Effector memory CD8-positive, alpha-beta T cell (primary cell): ENCODE measurements at regions not wholly inside any gene's neighbourhood (a gene's known extent, or its start where the extent isn't known, plus 50 kb on each side); places are given as distances from the start of the nearest gene placed in this dataset.
"Not testable (repeated sequence)": the region's sequence is repeated elsewhere in the genome, so short reads cannot be mapped to it uniquely, and the experiment has no call there.

ENCODE experiments used
- ATAC-seq: fragments of 150-1000 bp; cut with Tn5 transposase; replicated peaks from 2 replicates; pipeline ENCODE4 v1.10.0; 2021; ENCODE audit warnings: mild to moderate bottlenecking, moderate library complexity
- DNase-seq, 3 experiments: peaks; one replicate each; pipeline ENCODE4 v3.0.0; 2021
- H3K27ac Mint-ChIP-seq, 2 donors: one replicate each; pipeline ENCODE4 v1.8.0; 2022; ENCODE audit warnings: mild to moderate bottlenecking in 2 of 2, mixed read lengths in 2 of 2, moderate library complexity in 2 of 2
- H3K27me3 Mint-ChIP-seq, 2 donors: one replicate each; pipeline ENCODE4 v1.8.0; 2022; ENCODE audit warnings: mixed read lengths in 2 of 2
- H3K36me3 Mint-ChIP-seq: one replicate; pipeline ENCODE4 v1.8.0; 2022; ENCODE audit warnings: mild to moderate bottlenecking, moderate library complexity, mixed read lengths; ENCODE audit not compliant: insufficient read depth
- H3K4me1 Mint-ChIP-seq, 2 donors: one replicate each; pipeline ENCODE4 v1.8.0; 2022; ENCODE audit warnings: low read depth in 2 of 2, mixed read lengths in 2 of 2
- H3K4me3 Mint-ChIP-seq, 2 donors: one replicate each; pipeline ENCODE4 v1.8.0; 2022; ENCODE audit warnings: mild to moderate bottlenecking in 2 of 2, mixed read lengths in 2 of 2, moderate library complexity in 2 of 2
- H3K9me3 Mint-ChIP-seq, 2 donors: one replicate each; pipeline ENCODE4 v1.8.0; 2022; ENCODE audit warnings: mixed read lengths in 2 of 2

- H3K9me3 Mint-ChIP-seq, H3K4me3 Mint-ChIP-seq, H3K27ac Mint-ChIP-seq, DNase-seq, ATAC-seq, H3K27me3 Mint-ChIP-seq, H3K36me3 Mint-ChIP-seq: not testable (repeated sequence)
- peaks cover 21 to 31% of the 10 kb centered on the region in 2 donors for H3K4me1 Mint-ChIP-seq
Measured at GRCh38 chr6:37562926-37563288, 63.2 kb upstream of the CCDC167 start.

DNA sequence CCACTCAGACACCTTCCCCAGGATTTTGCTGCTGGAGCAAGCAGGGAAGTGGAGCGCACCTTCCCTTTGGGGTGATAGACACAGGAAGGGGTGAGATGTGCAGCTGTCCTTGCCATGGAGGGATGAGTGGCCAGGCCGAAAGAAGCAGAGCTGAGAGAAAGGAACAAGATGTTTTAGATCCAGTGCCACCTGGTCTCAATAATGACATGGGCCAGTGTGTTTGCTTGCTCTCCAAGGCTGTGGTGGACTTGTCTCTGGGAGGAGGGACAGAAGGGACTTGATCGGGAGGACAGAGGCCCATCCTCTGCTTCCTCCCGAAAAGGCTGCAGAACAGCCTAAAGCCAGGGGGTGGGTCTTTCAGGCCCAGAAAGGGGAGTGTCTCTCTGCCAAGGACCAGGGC is 61.7 kb upstream of the CCDC167 start:
- H3K27ac Mint-ChIP-seq = no peak overlapping the region
- H3K4me3 Mint-ChIP-seq = no peak overlapping the region
- H3K36me3 Mint-ChIP-seq = no peaks in the 10 kb centered on the region
- ATAC-seq (no peak), DNase-seq (no peak)
- H3K27me3 Mint-ChIP-seq = peaks cover 0 to 6% of the 10 kb centered on the region in 2 donors
- H3K4me1 Mint-ChIP-seq = peaks cover 18 to 30% of the 10 kb centered on the region in 2 donors
- no peaks in the 10 kb centered on the region for H3K9me3 Mint-ChIP-seq

DNA sequence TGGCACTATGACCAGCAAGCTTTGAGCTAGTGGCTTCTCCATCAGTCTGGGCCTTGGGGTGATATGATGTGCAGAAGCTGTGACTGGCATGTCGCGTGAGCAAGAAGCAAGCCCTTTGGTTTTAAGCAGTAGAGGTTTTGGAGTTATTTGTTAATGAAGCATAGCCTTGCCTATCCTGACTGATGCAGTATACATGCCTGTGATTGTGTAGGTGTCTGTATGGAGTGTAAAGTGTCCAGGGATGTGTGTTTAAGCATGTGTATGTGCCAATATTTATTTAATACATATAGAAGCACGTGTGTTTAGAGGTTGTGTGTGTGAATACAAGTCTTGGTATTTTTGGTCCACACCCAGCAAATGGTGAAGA is 61.0 kb upstream of the CCDC167 start:
- Mint-ChIP-seq H3K4me3 (no peak overlapping the region), H3K4me1 (peaks cover 18 to 30% of the 10 kb centered on the region in 2 donors), H3K9me3 (no peaks in the 10 kb centered on the region), H3K27ac (no peak overlapping the region), H3K36me3 (no peaks in the 10 kb centered on the region), H3K27me3 (peaks cover 0 to 6% of the 10 kb centered on the region in 2 donors)
- no peak for ATAC-seq
- no peak for DNase-seq

DNA sequence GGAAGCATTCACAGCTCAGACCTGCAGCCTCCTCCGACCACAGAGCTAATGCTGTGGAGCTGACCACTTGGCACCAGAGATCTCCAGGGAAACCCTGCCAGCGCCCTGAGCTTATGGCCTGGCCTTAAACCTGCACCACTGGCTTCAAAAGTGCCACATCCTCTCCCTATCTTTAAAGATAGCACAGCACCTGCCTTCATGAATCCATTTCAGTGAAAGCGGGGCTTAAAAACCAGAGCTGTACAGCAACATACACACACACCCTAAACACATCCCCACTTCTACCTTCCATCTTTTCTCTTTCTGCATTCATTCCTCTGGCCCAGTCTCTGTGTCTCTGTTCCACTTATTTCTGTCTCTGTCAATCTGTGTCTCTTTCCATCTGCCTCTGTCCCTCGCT is 59.8 kb upstream of the CCDC167 start:
- H3K27ac Mint-ChIP-seq = peak overlapping the region; percentile 18 to 70
- H3K4me1 Mint-ChIP-seq = peaks cover 18 to 36% of the 10 kb centered on the region in 2 donors
- no peaks in the 10 kb centered on the region for H3K36me3 Mint-ChIP-seq
- H3K9me3 Mint-ChIP-seq = no peaks in the 10 kb centered on the region
- DNase-seq (no peak), ATAC-seq (peak; percentile 10)
- peak overlapping the region in 1 of 2 donors; percentile 13 for H3K4me3 Mint-ChIP-seq
- peaks cover 0 to 3% of the 10 kb centered on the region in 2 donors for H3K27me3 Mint-ChIP-seq

GRCh38 chr6:37559050-37559449 is 59.4 kb upstream of the CCDC167 start:
- H3K27me3 Mint-ChIP-seq = no peaks in the 10 kb centered on the region
- no peaks in the 10 kb centered on the region for H3K9me3 Mint-ChIP-seq
- peaks cover 20 to 37% of the 10 kb centered on the region in 2 donors for H3K4me1 Mint-ChIP-seq
- peak overlapping the region in 1 of 2 donors; percentile 13 for H3K4me3 Mint-ChIP-seq
- no peaks in the 10 kb centered on the region for H3K36me3 Mint-ChIP-seq
- ATAC-seq (peak; percentile 61), DNase-seq (no peak)
- peak overlapping the region; percentile 18 to 70 for H3K27ac Mint-ChIP-seq

- no peaks in the 10 kb centered on the region for H3K36me3 Mint-ChIP-seq
- ATAC-seq (no peak), DNase-seq (no peak)
- H3K9me3 Mint-ChIP-seq = no peaks in the 10 kb centered on the region
- peak overlapping the region; percentile 18 to 70 for H3K27ac Mint-ChIP-seq
- H3K4me3 Mint-ChIP-seq = peak overlapping the region in 1 of 2 donors; percentile 13
- H3K4me1 Mint-ChIP-seq = peaks cover 23 to 41% of the 10 kb centered on the region in 2 donors
- no peaks in the 10 kb centered on the region for H3K27me3 Mint-ChIP-seq
Measured at GRCh38 chr6:37558646-37559045, 59.0 kb upstream of the CCDC167 start.

DNA sequence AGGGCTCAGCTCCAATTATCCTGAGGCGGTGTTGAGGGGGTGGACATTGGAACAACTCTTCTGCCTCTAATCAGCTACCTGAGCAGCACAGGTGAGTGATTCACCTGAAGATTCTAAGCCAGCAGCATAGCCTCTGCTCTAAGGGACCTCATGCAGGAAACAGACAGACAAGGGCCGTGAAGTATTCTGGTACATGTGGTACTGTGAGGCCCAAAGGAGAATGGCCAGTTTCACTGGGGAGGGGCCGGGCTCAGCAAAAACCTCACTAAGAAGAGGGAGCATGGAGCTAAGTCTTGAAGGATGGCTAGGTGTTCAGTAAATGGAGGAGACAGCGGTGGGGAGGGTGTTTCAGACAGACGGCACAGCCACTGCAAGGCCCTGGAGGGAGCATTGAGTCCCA is 58.5 kb upstream of the CCDC167 start:
- Mint-ChIP-seq H3K27me3 (no peaks in the 10 kb centered on the region), H3K27ac (peak overlapping the region in 1 of 2 donors; percentile 24), H3K36me3 (no peaks in the 10 kb centered on the region), H3K9me3 (no peaks in the 10 kb centered on the region), H3K4me3 (no peak overlapping the region), H3K4me1 (peaks cover 28 to 46% of the 10 kb centered on the region in 2 donors)
- DNase-seq (no peak), ATAC-seq (no peak)

GRCh38 chr6:37557645-37558114 is 58.0 kb upstream of the CCDC167 start:
- no peak for DNase-seq
- H3K27me3 Mint-ChIP-seq = no peaks in the 10 kb centered on the region
- no peak overlapping the region for H3K4me3 Mint-ChIP-seq
- peaks cover 28 to 47% of the 10 kb centered on the region in 2 donors for H3K4me1 Mint-ChIP-seq
- no peaks in the 10 kb centered on the region for H3K9me3 Mint-ChIP-seq
- no peaks in the 10 kb centered on the region for H3K36me3 Mint-ChIP-seq
- H3K27ac Mint-ChIP-seq = peak overlapping the region in 1 of 2 donors; percentile 24
- no peak for ATAC-seq

DNA sequence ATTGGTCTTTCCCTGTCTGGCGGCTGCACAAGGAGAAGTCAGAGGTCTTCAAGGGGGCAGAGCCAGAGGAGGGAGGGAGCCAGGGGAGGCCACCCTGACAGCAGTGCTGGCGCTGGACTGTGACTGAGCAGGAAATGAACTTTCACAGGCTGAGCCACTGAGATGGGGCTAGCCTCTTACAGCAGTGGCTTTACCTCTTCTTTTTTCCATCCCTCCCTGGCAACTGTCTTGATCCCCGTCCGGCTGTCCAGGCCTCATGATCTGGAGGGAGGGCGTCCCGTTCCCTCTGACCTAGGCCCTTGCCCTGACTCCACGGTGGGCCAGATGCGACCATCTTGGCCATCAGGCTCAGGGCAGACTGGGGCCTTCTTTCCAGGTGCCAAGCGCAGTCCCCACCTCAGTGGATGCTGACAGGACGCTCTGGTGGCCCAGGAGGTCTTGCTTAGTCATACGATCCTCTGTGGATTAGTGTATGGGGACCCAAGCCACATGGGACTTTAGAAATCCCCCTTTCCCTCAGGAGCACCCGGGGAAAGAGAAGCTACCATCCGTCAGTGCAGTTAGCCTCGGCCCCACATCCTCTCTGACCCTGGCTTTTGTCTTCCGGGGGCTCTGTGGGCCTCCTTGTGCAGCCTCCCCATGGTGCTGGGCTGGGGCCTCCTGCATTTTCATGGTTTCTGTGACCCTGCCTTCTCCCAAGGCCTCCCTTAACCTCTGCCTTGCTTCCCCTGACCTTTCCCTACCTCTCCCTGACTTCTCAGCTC is 57.4 kb upstream of the CCDC167 start:
- no peak for DNase-seq
- Mint-ChIP-seq H3K27me3 (no peaks in the 10 kb centered on the region), H3K9me3 (no peaks in the 10 kb centered on the region), H3K4me3 (no peak overlapping the region), H3K4me1 (peaks cover 28 to 47% of the 10 kb centered on the region in 2 donors), H3K27ac (no peak overlapping the region), H3K36me3 (peaks cover 2% of the 10 kb centered on the region)
- no peak for ATAC-seq

GRCh38 chr6:37555040-37555781 is 55.5 kb upstream of the CCDC167 start:
- DNase-seq = no peak
- Mint-ChIP-seq H3K27ac (peak overlapping the region in 1 of 2 donors; percentile 7), H3K27me3 (no peaks in the 10 kb centered on the region), H3K36me3 (peaks cover 4% of the 10 kb centered on the region), H3K4me3 (no peak overlapping the region), H3K4me1 (peaks cover 28 to 44% of the 10 kb centered on the region in 2 donors), H3K9me3 (no peaks in the 10 kb centered on the region)
- no peak for ATAC-seq

GRCh38 chr6:37554480-37554819 is 54.8 kb upstream of the CCDC167 start:
- Mint-ChIP-seq H3K27me3 (no peaks in the 10 kb centered on the region), H3K4me1 (peaks cover 26 to 39% of the 10 kb centered on the region in 2 donors), H3K27ac (peak overlapping the region; percentile 7 to 47), H3K4me3 (no peak overlapping the region), H3K9me3 (no peaks in the 10 kb centered on the region), H3K36me3 (peaks cover 4% of the 10 kb centered on the region)
- no peak for ATAC-seq
- no peak for DNase-seq

GRCh38 chr6:37552267-37552666 is 52.6 kb upstream of the CCDC167 start:
- no peak for ATAC-seq
- Mint-ChIP-seq H3K4me1 (peaks cover 33 to 39% of the 10 kb centered on the region in 2 donors), H3K27me3 (no peaks in the 10 kb centered on the region), H3K9me3 (no peaks in the 10 kb centered on the region), H3K36me3 (peaks cover 4% of the 10 kb centered on the region), H3K4me3 (no peak overlapping the region), H3K27ac (no peak overlapping the region)
- DNase-seq = no peak

DNA sequence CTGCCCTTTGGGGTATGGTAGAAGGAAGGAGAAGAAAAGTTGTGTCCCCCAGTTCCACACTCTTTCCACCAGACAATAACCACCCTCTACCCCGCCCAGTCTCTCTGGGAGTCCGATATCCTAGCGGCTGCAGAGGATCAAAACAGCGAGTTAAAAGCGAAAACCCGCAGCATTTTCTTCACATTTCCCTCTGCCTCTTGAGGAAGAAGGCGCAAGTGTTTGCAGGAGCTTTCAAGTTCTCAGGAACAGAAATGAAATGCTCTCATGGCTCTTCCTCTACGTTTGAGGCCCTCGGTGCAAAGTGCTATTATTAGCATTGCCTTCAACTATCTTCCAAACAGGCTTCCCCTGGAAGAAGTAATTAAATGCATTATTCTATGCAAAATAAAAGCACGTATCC is 52.2 kb upstream of the CCDC167 start:
- ATAC-seq (no peak), DNase-seq (no peak)
- H3K27ac Mint-ChIP-seq = no peak overlapping the region
- H3K4me3 Mint-ChIP-seq = no peak overlapping the region
- peaks cover 4% of the 10 kb centered on the region for H3K36me3 Mint-ChIP-seq
- no peaks in the 10 kb centered on the region for H3K27me3 Mint-ChIP-seq
- H3K9me3 Mint-ChIP-seq = no peaks in the 10 kb centered on the region
- H3K4me1 Mint-ChIP-seq = peaks cover 33 to 40% of the 10 kb centered on the region in 2 donors

- no peaks in the 10 kb centered on the region for H3K27me3 Mint-ChIP-seq
- peaks cover 33 to 43% of the 10 kb centered on the region in 2 donors for H3K4me1 Mint-ChIP-seq
- ATAC-seq (no peak), DNase-seq (no peak)
- peaks cover 4% of the 10 kb centered on the region for H3K36me3 Mint-ChIP-seq
- no peaks in the 10 kb centered on the region for H3K9me3 Mint-ChIP-seq
- no peak overlapping the region for H3K27ac Mint-ChIP-seq
- H3K4me3 Mint-ChIP-seq = no peak overlapping the region
Measured at GRCh38 chr6:37551446-37551845, 51.8 kb upstream of the CCDC167 start.
